ENCODE measurements at regions not wholly inside any gene's neighbourhood (a gene's known extent, or its start where the extent isn't known, plus 50 kb on each side); places are given as distances from the start of the nearest gene placed in this dataset.

- ChIA-PET POLR2A (no interaction called here), RAD21 (ENCODE audit: unreplicated experiment) (interaction anchor here (0.6 kb wide), 1 partner anchor 156 kb away, joined by 3 read pairs; no protein-coding TSS in a partner anchor), SMC1A (ENCODE audit: uncharacterized antibody, unreplicated experiment) (no interaction called here), CTCF (interaction anchor here (2.2 kb wide), 1 partner anchor 27 kb away, joined by 6 read pairs; no protein-coding TSS in a partner anchor)
- FAIRE-seq (no peak), ATAC-seq (no peak), DNase-seq (ENCODE audit: low read depth, low spot score) (no peak)
- H3K4me3 ChIP-seq = no peak overlapping the region
- H3K9ac ChIP-seq (ENCODE audit: control insufficient read depth, insufficient read depth, low read length) = no peak overlapping the region
- no peak for TF ChIP-seq EZH2 (IDR thresholded peaks at IDR 0.05; ENCODE audit: borderline replicate concordance, control insufficient read depth, low read depth, low read length)
- BruUV-seq (replicated peaks) = no TSS peak
- in situ Hi-C loops (cut with MboI) (no loop called here), intact Hi-C loops (cut with micrococcal nuclease; ENCODE audit: unreplicated experiment) (no loop called here)
- WGBS (ENCODE audit: insufficient coverage, insufficient replicate concordance, low lambda C conversion rate, missing lambda C conversion rate) = 57% methylated on average over 4 of the region's 4 CpGs
- H3K4me2 ChIP-seq (ENCODE audit: control insufficient read depth, insufficient read depth) = no peak overlapping the region
- no peaks in the 10 kb centered on the region for H3K79me2 ChIP-seq (ENCODE audit: control insufficient read depth, insufficient read depth, low read length)
- no peak overlapping the region for H3K27ac ChIP-seq (ENCODE audit: control insufficient read depth, insufficient read depth)
- H3K36me3 ChIP-seq (ENCODE audit: control insufficient read depth in 2 of 2, insufficient read depth in 2 of 2, low read length in 1 of 2) = no peaks in the 10 kb centered on the region
- no peaks in the 10 kb centered on the region for H4K20me1 ChIP-seq (ENCODE audit: control insufficient read depth, insufficient read depth)
- peaks cover 10% of the 10 kb centered on the region for H3K9me3 ChIP-seq (replicated peaks; ENCODE audit: control insufficient read depth, insufficient read depth, low read length)
- peaks cover 2% of the 10 kb centered on the region for H3K4me1 ChIP-seq (ENCODE audit: control insufficient read depth, insufficient read depth, low read length)
- peaks cover 4 to 7% of the 10 kb centered on the region in 2 experiments for H3K27me3 ChIP-seq (replicated peaks in 1 of 2; ENCODE audit: control insufficient read depth in 2 of 2, insufficient read depth in 2 of 2, low read length in 1 of 2)
- H2AFZ ChIP-seq (ENCODE audit: control insufficient read depth, low read depth, low read length) = no peak overlapping the region
These were observed 441.0 kb downstream of the COG6 start for GRCh38 chr13:40096357-40096901.

- FAIRE-seq (no peak), DNase-seq (ENCODE audit: low read depth, low spot score) (no peak), ATAC-seq (no peak)
- Histone ChIP-seq H2AFZ (ENCODE audit: control insufficient read depth, low read depth, low read length) (no peak overlapping the region), H3K4me1 (ENCODE audit: control insufficient read depth, insufficient read depth, low read length) (peaks cover 18% of the 10 kb centered on the region), H3K27ac (ENCODE audit: control insufficient read depth, insufficient read depth) (no peak overlapping the region), H3K9me3 (replicated peaks; ENCODE audit: control insufficient read depth, insufficient read depth, low read length) (peaks cover 10% of the 10 kb centered on the region), H4K20me1 (ENCODE audit: control insufficient read depth, insufficient read depth) (no peaks in the 10 kb centered on the region), H3K79me2 (ENCODE audit: control insufficient read depth, insufficient read depth, low read length) (no peaks in the 10 kb centered on the region), H3K9ac (ENCODE audit: control insufficient read depth, insufficient read depth, low read length) (no peak overlapping the region), H3K4me2 (ENCODE audit: control insufficient read depth, insufficient read depth) (no peak overlapping the region), H3K27me3 (replicated peaks in 1 of 2; ENCODE audit: control insufficient read depth in 2 of 2, insufficient read depth in 2 of 2, low read length in 1 of 2) (peaks cover 3 to 4% of the 10 kb centered on the region in 2 experiments), H3K4me3 (no peak overlapping the region), H3K36me3 (ENCODE audit: control insufficient read depth in 2 of 2, insufficient read depth in 2 of 2, low read length in 1 of 2) (no peaks in the 10 kb centered on the region)
- ChIA-PET CTCF (no interaction called here), POLR2A (no interaction called here), SMC1A (ENCODE audit: uncharacterized antibody, unreplicated experiment) (interaction anchor here (0.7 kb wide), 1 partner anchor 461 kb away, joined by 5 read pairs; no protein-coding TSS in a partner anchor), RAD21 (ENCODE audit: unreplicated experiment) (no interaction called here)
- no peak for TF ChIP-seq FOXM1 (IDR thresholded peaks at IDR 0.05; ENCODE audit: low read depth, low read length)
- intact Hi-C loops (cut with micrococcal nuclease; ENCODE audit: unreplicated experiment) (no loop called here), in situ Hi-C loops (cut with MboI) (no loop called here)
- 75% methylated on average over 7 of the region's 7 CpGs for WGBS (ENCODE audit: insufficient coverage, insufficient replicate concordance, low lambda C conversion rate, missing lambda C conversion rate)
- no TSS peak for BruUV-seq (replicated peaks)
These were observed 442.8 kb downstream of the COG6 start for GRCh38 chr13:40098246-40098645.
